ENCODE measurements at regions not wholly inside any gene's neighbourhood (a gene's known extent, or its start where the extent isn't known, plus 50 kb on each side); places are given as distances from the start of the nearest gene placed in this dataset.
"Not testable (repeated sequence)": the region's sequence is repeated elsewhere in the genome, so short reads cannot be mapped to it uniquely, and the experiment has no call there.

DNA sequence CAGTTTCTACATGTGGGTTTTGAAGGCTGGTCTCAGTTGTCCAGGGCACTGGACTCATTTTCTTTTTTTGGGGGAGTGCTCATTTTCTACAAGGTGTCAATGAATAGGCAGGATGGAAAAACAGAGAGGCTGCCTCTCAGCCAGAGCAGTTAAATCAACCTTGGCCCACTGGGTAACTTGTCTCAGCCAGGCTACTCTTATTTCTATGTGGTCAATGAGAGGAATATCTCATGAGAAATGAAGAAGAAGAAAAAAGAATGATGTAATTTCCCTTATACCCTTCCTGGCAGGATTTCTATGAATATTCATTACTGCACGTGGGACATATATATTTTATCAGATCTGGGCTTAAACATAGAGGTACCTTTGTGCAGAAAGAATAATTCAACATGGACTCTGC is 155.2 kb upstream of the E2F7 start:
- no peaks in the 10 kb centered on the region for H3K9me3 Mint-ChIP-seq
- no peaks in the 10 kb centered on the region for H3K4me1 Mint-ChIP-seq (ENCODE audit: low read depth)
- H3K27me3 Mint-ChIP-seq (ENCODE audit: low read depth), result no peaks in the 10 kb centered on the region
- ATAC-seq (no peak), DNase-seq (no peak)
- H3K36me3 Mint-ChIP-seq (ENCODE audit: insufficient read depth), result no peaks in the 10 kb centered on the region
- H3K4me3 Mint-ChIP-seq, result no peak overlapping the region

DNA sequence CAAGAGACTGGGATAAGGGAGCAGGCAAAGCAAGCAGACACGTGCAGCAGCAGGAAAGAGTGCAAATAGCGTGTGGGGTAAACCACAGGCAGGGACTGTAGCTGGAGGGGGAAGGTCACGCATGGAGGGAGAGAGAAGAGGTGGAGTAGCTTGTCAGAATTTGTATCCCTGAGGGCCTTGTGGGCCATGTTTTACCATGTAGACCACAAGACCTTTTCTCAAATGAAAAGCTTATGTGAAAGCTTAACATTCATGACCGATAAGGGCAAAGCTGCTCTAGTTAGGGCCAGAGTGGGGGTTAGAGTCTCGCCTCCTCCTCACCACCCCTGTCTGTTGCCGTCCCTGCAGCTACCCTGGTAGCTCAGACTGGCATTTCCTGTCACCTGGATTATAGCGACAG is 152.9 kb upstream of the E2F7 start:
- no peak for DNase-seq
- Mint-ChIP-seq H3K36me3 (ENCODE audit: insufficient read depth) (no peaks in the 10 kb centered on the region), H3K4me3 (no peak overlapping the region), H3K9me3 (no peaks in the 10 kb centered on the region), H3K4me1 (ENCODE audit: low read depth) (no peaks in the 10 kb centered on the region), H3K27me3 (ENCODE audit: low read depth) (no peaks in the 10 kb centered on the region)
- no peak for ATAC-seq

DNA sequence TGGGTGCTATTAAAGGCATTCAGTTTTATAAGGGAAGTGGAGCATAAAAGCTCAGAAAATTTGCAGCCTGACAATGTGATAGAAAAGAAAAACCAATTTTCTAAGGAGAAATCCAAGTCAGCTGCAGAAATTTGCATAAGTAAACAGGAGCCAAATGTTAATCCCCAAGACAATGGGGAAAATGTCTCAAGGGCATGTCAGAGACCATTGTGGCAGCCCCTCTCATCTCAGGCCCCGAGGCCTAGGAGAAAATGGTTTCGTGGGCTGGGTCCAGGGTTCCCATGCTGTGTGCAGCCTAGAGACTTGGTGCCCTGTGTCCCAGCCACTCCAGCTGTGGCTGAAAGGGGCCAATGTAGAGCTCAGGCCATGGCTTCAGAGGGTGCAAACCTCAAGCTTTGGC is 150.8 kb upstream of the E2F7 start:
- not testable (repeated sequence) for H3K27me3 Mint-ChIP-seq (ENCODE audit: low read depth); H3K4me1 Mint-ChIP-seq (ENCODE audit: low read depth); DNase-seq; ATAC-seq; H3K36me3 Mint-ChIP-seq (ENCODE audit: insufficient read depth); H3K9me3 Mint-ChIP-seq; H3K4me3 Mint-ChIP-seq

DNA sequence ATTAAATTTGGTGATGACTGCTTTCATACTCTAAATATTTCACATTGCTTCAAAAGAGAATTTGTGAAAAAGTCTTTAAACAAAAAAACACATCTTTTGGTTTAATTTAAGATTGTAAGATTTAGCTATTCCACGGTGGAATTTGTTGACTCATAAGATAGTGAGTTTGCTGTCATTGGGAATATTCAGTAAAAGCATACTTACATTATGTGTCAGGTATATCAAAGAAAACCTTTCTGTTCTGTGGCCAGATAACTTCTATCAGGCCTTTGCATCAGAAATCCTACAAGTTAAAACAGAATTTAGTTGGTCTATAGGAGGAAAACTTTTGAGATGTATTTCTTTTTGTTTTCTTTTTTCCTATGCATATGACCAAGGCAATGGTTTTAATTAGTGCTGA is 148.8 kb upstream of the E2F7 start:
- no peak for DNase-seq
- peaks cover 15% of the 10 kb centered on the region for H3K9me3 Mint-ChIP-seq
- ATAC-seq, result no peak
- H3K36me3 Mint-ChIP-seq (ENCODE audit: insufficient read depth), result no peaks in the 10 kb centered on the region
- H3K4me3 Mint-ChIP-seq, result no peak overlapping the region
- H3K4me1 Mint-ChIP-seq (ENCODE audit: low read depth), result no peaks in the 10 kb centered on the region
- no peaks in the 10 kb centered on the region for H3K27me3 Mint-ChIP-seq (ENCODE audit: low read depth)

DNA sequence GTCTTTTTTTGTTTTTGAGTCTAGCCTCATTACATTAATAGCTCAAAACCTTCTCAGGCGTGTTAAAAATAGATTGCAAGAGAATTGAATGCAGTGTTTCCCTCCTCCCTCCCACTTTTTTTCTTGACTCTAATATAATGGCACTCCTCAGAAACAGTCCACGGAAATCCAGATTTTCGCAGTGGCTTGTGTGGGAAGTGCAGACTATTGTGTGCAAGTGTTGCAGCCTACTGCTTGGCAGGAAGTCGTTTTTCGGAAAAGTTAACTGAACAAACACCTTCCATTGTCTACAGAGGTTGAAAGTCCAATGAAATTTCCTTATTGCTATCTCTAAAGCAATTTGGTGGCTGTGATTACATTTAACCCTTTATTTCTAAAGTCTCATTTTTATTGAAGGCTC is 147.9 kb upstream of the E2F7 start:
- Mint-ChIP-seq H3K4me1 (ENCODE audit: low read depth) (no peaks in the 10 kb centered on the region), H3K36me3 (ENCODE audit: insufficient read depth) (no peaks in the 10 kb centered on the region), H3K4me3 (no peak overlapping the region), H3K27me3 (ENCODE audit: low read depth) (no peaks in the 10 kb centered on the region), H3K9me3 (peaks cover 15% of the 10 kb centered on the region)
- ATAC-seq (no peak), DNase-seq (no peak)

DNA sequence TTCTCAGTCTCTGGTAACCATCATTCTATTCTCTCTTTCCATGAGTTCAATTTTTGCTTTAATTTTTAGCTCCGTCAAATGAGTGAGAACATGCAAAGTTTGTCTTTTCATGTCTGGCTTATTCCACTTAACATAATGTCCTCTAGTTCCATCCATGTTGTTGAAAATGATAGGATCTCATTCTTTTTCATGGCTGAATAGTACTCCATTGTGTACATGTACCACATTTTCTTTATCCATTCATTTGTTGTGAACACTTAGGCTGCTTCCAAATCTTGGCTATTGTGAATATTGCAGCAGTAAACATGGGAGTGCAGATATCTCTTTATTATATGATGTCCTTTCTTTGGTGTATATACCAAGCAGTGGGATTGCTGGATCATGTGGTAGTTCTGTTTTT is 145.4 kb upstream of the E2F7 start:
- peaks cover 15% of the 10 kb centered on the region for H3K9me3 Mint-ChIP-seq
- H3K36me3 Mint-ChIP-seq (ENCODE audit: insufficient read depth), result no peaks in the 10 kb centered on the region
- no peak for ATAC-seq
- no peaks in the 10 kb centered on the region for H3K4me1 Mint-ChIP-seq (ENCODE audit: low read depth)
- no peak for DNase-seq
- no peaks in the 10 kb centered on the region for H3K27me3 Mint-ChIP-seq (ENCODE audit: low read depth)
- H3K4me3 Mint-ChIP-seq, result no peak overlapping the region

DNA sequence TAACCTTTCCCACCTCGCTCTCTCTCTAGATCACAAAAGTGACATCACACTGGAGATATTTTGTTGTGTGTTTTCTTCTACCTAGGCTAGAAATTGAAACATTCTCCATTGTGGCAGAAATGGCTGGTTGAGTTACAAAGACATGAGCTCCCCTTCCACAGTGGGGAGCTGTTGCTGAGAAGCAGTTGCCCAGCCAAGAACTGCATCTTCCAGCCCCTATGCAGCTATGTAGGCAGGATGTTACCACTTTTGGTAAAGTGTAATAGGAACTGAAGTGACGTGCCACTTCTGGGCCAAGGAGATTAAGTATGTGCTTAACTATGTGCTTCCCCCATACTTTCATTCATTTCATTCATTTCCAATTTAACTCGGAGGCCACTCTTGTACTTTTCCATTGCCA is 138.7 kb upstream of the E2F7 start:
- no peaks in the 10 kb centered on the region for H3K36me3 Mint-ChIP-seq (ENCODE audit: insufficient read depth)
- H3K27me3 Mint-ChIP-seq (ENCODE audit: low read depth), result no peaks in the 10 kb centered on the region
- no peak for ATAC-seq
- no peaks in the 10 kb centered on the region for H3K4me1 Mint-ChIP-seq (ENCODE audit: low read depth)
- H3K4me3 Mint-ChIP-seq, result no peak overlapping the region
- no peak for DNase-seq
- H3K9me3 Mint-ChIP-seq, result no peaks in the 10 kb centered on the region

DNA sequence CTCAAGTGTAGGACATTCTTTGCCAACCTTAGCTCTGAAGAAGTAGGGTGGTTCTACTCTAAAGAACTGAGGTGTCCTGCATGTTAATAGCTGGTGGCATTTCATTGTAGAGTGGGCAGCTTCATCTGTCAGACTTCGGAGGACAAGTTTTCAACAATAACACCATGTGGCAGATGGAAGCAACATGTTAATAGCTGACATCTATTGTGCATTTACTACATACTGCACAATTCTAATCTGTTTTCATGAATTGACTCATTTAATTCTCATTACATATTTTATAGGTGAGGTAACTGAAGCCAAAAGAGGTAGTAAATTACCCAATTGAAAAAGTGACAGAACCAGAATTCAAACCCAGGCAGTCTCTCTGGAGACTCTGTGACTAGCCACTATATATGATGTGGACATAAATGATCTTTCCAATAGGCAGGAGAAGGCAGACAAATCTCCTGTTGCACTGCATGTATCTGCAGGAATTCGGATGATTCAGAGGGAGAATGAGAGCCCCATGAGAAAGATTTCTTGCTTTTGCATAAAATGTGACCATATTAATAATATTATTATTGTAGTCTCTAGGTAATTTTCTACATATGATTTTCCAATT is 137.2 kb upstream of the E2F7 start:
- DNase-seq, result no peak
- H3K36me3 Mint-ChIP-seq (ENCODE audit: insufficient read depth), result no peaks in the 10 kb centered on the region
- H3K27me3 Mint-ChIP-seq (ENCODE audit: low read depth), result no peaks in the 10 kb centered on the region
- no peak overlapping the region for H3K4me3 Mint-ChIP-seq
- ATAC-seq, result no peak
- no peaks in the 10 kb centered on the region for H3K9me3 Mint-ChIP-seq
- H3K4me1 Mint-ChIP-seq (ENCODE audit: low read depth), result no peaks in the 10 kb centered on the region

DNA sequence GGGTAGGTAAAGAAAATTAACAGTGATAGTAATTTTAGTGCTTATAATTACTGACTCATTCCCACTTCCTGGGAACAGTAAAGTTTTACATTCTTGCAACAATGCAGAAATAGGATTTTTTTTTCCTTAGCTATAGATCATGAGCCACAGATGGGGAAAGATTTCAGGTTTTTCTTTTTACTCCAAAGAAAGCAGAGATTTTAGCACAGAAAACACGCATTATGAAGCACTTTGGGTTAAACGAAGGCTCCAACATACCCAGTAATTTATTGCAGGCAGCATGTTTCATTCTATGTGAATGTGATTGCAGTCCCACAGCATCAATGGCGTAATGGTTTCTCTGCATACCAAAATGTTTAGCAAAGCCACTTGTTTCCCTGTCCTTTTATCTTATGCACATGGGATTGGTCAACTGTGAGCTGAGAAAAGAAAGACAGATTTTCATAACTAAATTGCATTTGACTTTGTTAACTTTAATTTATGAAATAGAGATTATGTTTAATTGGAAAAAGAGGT is 124.6 kb upstream of the E2F7 start:
- Mint-ChIP-seq H3K27me3 (ENCODE audit: low read depth) (peaks cover 2% of the 10 kb centered on the region), H3K36me3 (ENCODE audit: insufficient read depth) (no peaks in the 10 kb centered on the region), H3K4me1 (ENCODE audit: low read depth) (no peaks in the 10 kb centered on the region), H3K4me3 (no peak overlapping the region), H3K9me3 (peaks cover 3% of the 10 kb centered on the region)
- no peak for ATAC-seq
- DNase-seq, result no peak

DNA sequence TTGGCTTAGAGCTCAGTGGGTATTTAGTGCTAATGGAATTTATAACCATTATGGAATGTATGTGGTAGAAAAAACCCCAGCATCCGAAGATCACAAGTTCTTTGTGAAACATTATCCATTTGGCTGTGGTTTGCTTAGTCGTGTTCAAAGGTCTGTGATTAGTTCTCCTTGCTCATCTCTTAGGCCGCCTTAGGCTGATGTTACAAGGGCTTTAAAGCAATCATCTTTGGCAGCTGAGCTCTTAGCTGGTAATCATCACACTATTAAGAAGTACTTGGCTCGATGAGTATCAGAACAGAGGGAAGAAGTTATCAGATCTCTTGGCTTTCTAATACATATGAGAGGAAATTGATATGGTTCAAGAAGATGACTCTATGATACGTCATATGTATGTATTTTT is 124.1 kb upstream of the E2F7 start:
- peaks cover 2% of the 10 kb centered on the region for H3K27me3 Mint-ChIP-seq (ENCODE audit: low read depth)
- peaks cover under 1% of the 10 kb centered on the region for H3K9me3 Mint-ChIP-seq
- H3K36me3 Mint-ChIP-seq (ENCODE audit: insufficient read depth), result no peaks in the 10 kb centered on the region
- H3K4me3 Mint-ChIP-seq, result no peak overlapping the region
- no peak for DNase-seq
- no peaks in the 10 kb centered on the region for H3K4me1 Mint-ChIP-seq (ENCODE audit: low read depth)
- no peak for ATAC-seq

DNA sequence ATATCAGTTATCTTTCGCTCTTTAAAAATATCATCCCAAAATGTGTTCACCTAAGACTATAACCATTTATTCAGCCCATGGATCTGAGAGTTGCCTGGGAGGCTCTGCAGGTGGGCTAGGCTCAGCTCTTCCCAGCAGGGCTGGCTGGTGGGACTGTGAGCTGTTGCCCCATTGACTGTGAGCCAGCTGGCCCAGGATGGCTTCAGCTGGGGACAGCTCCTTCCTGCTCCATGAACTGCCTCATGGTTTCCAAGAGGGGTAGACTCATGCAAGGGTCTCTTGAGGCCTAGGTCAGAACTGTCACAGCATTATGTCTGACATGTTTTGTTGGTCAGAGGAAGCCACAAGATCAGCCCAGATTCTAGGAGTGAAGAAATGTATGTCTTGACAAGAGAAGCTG is 114.1 kb upstream of the E2F7 start:
- Mint-ChIP-seq H3K4me1 (ENCODE audit: low read depth) (no peaks in the 10 kb centered on the region), H3K9me3 (no peaks in the 10 kb centered on the region), H3K4me3 (no peak overlapping the region), H3K27me3 (ENCODE audit: low read depth) (no peaks in the 10 kb centered on the region), H3K36me3 (ENCODE audit: insufficient read depth) (no peaks in the 10 kb centered on the region)
- DNase-seq (no peak), ATAC-seq (no peak)

DNA sequence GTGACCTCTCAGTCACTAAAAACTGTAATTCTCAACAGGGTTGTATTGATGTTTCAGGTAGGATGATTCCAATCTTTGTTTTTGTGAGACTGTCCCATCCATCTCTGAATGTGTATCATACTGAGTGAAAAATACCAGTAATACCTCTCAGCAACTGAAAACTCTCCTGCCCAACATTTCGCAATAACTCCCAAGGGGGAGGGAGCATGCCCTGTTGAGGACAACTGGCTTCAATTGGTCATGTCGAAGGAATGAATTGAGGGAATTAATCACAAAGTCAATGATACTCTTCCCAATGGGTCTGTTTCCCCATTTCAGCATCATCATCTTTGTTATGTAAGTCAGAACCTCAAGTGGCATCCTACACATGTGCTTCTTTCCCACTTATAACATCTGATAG is 102.4 kb upstream of the E2F7 start:
- Mint-ChIP-seq H3K9me3 (no peaks in the 10 kb centered on the region), H3K27me3 (ENCODE audit: low read depth) (no peaks in the 10 kb centered on the region), H3K36me3 (ENCODE audit: insufficient read depth) (no peaks in the 10 kb centered on the region), H3K4me1 (ENCODE audit: low read depth) (no peaks in the 10 kb centered on the region), H3K4me3 (no peak overlapping the region)
- DNase-seq (no peak), ATAC-seq (no peak)

DNA sequence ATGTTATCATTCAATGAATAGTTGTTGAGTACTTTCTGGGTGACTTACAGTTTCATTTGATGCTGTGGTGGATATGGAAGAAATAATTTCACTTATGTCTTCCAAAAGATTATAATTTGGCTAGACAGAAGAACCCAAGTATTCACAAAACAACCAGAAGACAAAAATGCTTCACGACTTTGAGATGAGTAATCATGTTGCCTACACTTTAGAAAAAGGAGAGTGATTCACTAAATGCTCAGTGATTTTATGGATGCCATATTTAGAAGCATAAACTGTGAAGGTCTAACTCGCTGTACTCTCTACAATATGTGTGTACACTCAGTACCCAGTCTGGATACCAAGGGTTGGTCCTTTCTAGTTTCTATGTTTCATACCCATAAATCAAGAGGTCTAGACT is 101.3 kb upstream of the E2F7 start:
- ATAC-seq, result no peak
- no peak overlapping the region for H3K4me3 Mint-ChIP-seq

DNA sequence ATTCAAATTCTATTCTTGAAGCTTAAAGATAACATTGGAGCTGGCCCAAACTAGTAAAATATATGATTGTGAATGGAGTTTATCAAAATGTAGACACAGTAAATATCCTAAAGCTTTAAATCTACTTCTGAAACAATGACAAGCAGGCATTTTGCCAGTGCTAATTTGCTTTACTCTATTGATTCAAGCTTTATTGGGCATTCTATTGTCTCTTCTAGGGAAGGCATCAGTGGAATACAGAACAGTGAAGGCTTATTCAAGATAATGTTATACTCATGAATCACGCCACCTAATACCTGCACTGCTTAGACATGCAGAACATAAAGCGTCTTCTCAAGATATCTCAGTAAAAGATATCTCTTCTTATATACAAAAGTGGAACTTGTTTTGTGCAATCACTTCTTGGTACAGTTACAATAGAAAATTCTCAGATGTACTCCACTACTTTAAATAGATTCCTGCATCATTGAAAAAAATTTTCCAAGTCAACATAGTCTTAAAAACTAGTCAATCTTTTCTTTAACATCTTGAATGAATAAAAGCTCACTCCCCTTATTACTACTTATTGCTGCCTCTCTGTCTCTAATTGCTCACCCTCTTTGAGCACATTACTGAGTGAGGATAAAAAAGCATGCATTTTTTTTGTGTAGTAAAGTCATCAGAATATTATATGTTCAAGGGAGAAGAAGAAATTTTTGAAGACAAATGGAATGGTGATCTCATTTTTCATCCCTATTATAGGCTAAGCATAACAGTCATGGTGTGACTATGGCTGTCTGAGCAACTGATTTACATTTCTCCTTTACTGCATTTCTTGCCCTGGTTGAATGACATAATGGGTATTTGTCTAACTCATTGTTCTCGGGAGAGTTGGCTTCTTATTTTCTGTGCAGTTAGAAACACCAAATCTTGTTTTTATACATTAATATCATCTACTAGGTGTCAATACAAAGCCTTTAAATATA is 98.0 kb upstream of the E2F7 start:
- Mint-ChIP-seq H3K4me3 (no peak overlapping the region), H3K36me3 (ENCODE audit: insufficient read depth) (no peaks in the 10 kb centered on the region), H3K4me1 (ENCODE audit: low read depth) (no peaks in the 10 kb centered on the region), H3K9me3 (peaks cover 5% of the 10 kb centered on the region), H3K27me3 (ENCODE audit: low read depth) (no peaks in the 10 kb centered on the region)
- no peak for ATAC-seq
- DNase-seq, result no peak

More for the DNA sequence above, 101.3 kb upstream of the E2F7 start:
- H3K27me3 Mint-ChIP-seq (ENCODE audit: low read depth), result no peaks in the 10 kb centered on the region
- H3K9me3 Mint-ChIP-seq, result no peaks in the 10 kb centered on the region
- no peaks in the 10 kb centered on the region for H3K4me1 Mint-ChIP-seq (ENCODE audit: low read depth)
- no peaks in the 10 kb centered on the region for H3K36me3 Mint-ChIP-seq (ENCODE audit: insufficient read depth)
- no peak for DNase-seq

DNA sequence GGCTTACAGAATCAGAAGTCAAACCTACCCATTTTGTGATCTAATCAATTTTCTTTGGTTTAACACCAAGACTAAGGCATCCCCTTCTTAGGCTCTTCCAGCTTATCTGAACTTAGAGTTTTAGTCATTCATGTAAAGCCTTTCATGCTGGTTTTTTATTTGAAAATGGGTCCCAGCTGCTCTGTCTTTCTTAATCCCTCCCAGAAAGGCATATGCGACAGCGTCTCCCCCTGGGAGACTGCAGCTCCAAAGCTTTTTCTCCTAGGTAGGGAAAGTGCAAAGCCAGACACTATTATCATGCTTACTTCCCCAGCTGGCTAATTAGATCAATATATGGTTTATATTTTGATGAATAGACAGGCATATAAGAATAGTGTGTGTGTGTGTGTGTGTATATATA is 96.6 kb upstream of the E2F7 start:
- ATAC-seq (no peak), DNase-seq (no peak)
- H3K27me3 Mint-ChIP-seq (ENCODE audit: low read depth), result no peaks in the 10 kb centered on the region
- no peaks in the 10 kb centered on the region for H3K36me3 Mint-ChIP-seq (ENCODE audit: insufficient read depth)
- no peak overlapping the region for H3K4me3 Mint-ChIP-seq
- H3K9me3 Mint-ChIP-seq, result peaks cover 5% of the 10 kb centered on the region
- H3K4me1 Mint-ChIP-seq (ENCODE audit: low read depth), result no peaks in the 10 kb centered on the region
